ENCODE measurements at regions not wholly inside any gene's neighbourhood (a gene's known extent, or its start where the extent isn't known, plus 50 kb on each side); places are given as distances from the start of the nearest gene placed in this dataset.

DNA sequence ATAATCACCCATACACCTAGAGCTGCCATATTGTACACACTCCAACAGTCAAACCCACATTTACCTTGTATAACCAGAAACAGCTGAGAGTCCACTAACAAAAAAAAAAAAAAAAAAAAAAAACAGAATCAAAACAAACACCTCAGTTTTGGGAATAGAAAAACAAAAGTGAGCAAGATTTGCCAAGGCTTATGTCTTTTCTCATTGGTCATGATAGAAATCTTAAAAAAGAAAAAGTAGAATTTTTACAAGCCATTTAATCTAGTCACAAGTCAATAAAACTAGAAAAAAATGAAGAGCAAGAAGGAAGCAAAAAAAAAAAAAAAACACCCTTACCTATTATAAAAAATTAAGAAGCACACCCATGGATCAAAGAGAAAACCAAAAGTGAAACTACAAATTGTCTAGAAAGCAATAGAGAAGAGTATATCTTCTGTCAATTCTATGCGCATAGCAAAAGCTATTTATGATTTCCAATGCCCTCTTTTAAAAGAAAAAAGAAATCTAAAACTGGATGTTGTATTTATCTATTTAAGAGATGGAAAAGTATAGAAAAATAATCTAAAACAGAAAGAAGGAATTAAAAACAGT, 113.2 kb upstream of the GALNT2 start:
- H3K4me3 ChIP-seq (ENCODE audit: low read depth, low read length): no peak overlapping the region
- DNase-seq (ENCODE audit: low read depth): no peak
- TF ChIP-seq, protein P1, sequence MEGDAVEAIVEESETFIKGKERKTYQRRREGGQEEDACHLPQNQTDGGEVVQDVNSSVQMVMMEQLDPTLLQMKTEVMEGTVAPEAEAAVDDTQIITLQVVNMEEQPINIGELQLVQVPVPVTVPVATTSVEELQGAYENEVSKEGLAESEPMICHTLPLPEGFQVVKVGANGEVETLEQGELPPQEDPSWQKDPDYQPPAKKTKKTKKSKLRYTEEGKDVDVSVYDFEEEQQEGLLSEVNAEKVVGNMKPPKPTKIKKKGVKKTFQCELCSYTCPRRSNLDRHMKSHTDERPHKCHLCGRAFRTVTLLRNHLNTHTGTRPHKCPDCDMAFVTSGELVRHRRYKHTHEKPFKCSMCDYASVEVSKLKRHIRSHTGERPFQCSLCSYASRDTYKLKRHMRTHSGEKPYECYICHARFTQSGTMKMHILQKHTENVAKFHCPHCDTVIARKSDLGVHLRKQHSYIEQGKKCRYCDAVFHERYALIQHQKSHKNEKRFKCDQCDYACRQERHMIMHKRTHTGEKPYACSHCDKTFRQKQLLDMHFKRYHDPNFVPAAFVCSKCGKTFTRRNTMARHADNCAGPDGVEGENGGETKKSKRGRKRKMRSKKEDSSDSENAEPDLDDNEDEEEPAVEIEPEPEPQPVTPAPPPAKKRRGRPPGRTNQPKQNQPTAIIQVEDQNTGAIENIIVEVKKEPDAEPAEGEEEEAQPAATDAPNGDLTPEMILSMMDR (IDR thresholded peaks at IDR 0.05; ENCODE audit: low read depth, low read length, missing control alignments): no peak

DNA sequence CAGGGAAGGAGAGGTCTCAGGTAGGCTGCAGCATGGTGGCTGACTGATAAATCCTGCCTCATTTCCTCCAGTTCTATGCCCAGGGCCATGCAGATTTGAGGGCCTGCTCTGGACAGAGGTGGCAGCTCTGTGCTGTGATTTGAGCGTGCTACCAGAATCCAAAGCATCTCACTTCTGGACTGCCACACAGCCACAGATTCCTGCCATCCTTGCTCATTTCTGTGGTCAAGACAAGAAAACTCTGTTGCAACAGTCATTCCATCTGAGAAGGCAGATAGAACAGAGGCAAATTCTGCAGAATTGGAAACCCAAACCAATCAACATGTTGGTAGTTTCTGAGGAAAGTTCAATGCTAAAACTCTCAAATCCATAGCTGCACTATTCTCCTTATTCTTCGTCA, 102.8 kb upstream of the GALNT2 start:
- no peak overlapping the region for H3K4me3 ChIP-seq (ENCODE audit: low read depth, low read length)
- no peak for DNase-seq (ENCODE audit: low read depth)
- TF ChIP-seq, protein P1 (IDR thresholded peaks at IDR 0.05; ENCODE audit: low read depth, low read length, missing control alignments): no peak

DNA sequence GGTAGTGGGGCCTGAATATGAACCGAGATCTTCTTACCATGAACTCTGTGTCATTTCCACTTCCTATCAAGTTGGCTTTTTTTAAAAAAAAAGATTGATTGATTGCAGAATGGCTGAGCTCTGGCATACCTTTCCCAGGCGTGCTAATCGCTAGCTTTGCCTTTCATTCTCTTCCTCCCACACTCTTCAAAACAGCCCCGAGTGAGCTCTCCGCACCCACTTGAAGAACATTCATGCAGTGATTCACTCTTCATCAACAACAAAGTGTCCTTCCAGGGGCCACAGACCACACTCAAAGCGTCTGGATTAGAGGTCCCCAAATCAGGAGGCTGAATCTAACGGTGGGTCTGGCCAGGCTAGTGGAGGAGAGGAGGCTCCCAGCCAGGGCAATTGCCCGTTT, 96.3 kb upstream of the GALNT2 start:
- DNase-seq (ENCODE audit: low read depth): no peak
- H3K4me3 ChIP-seq (ENCODE audit: low read depth, low read length): no peak overlapping the region
- TF ChIP-seq, protein P1 (IDR thresholded peaks at IDR 0.05; ENCODE audit: low read depth, low read length, missing control alignments): no peak

DNA sequence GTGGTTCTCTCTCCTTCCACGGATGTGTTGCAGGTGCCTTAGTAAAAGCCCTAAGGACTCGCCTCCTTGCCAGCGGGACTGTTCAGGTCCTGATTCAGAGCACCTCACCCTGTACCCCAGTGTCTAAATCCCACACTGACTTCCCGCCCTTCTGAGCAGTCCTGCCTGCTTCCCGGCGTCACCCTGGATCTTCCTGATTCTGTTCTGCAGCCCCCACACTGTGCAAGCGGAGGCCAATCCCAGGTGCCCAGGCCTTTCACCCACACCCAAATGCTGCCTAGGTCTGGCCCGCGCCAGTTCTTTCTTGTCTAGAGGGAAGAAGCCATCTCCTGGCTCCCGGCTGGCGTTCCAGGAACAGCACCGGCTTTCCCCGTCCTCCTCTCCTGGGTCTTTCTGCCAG, 95.9 kb upstream of the GALNT2 start:
- no peak overlapping the region for H3K4me3 ChIP-seq (ENCODE audit: low read depth, low read length)
- TF ChIP-seq, protein P1 (IDR thresholded peaks at IDR 0.05; ENCODE audit: low read depth, low read length, missing control alignments): no peak
- no peak for DNase-seq (ENCODE audit: low read depth)

DNA sequence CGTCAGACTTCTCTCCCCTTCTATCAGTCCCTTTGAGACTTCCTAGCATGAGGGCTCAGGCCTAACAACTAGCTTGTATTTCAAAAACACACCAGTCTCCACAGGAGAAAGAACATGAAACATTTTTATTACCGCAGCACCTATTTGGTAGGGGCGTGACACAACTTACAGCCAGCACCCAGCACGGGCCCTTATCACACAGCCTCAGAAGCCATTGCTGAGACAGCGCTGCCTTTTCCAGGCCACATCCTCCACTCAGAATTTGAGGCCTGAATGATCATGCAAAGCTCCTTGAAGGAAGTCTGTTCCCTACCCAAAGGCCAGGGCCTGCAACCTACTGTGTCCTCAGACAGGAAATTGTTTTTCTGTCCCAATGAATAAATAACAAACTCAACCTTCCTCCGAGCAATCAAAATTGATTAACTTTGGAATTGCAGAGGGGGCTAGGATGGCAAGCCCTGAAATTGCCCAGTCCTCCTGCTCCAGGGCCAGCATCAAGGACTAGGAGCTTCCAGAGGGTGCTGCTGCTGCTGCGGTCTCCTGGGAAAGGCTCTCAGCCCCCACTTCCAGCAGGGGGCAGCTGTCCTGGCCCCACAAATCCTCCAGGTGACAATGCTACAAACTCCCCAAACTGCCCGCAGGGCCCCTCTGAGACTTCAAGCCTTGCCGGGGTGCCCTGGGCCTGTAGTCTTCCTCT, 94.3 kb upstream of the GALNT2 start:
- TF ChIP-seq, protein P1 (IDR thresholded peaks at IDR 0.05; ENCODE audit: low read depth, low read length, missing control alignments): peak; percentile 40
- no peak overlapping the region for H3K4me3 ChIP-seq (ENCODE audit: low read depth, low read length)
- DNase-seq (ENCODE audit: low read depth): no peak

DNA sequence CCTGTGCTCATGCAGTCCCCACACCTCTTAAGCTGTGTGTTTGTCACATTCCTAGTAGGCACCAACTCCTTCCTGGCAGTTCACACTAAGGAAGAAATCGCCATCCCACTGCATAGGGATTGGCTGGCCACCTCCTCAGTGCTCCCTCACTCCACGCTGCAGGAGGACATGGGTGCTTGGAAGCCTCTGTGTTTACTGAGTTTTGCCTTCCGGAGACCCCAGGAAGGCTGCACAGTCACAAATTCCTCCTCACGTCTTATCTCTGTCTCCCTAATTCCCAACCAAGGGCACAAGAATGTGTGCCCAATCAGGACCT, 93.8 kb upstream of the GALNT2 start:
- no peak for DNase-seq (ENCODE audit: low read depth)
- H3K4me3 ChIP-seq (ENCODE audit: low read depth, low read length): no peak overlapping the region
- TF ChIP-seq, protein P1 (IDR thresholded peaks at IDR 0.05; ENCODE audit: low read depth, low read length, missing control alignments): no peak

DNA sequence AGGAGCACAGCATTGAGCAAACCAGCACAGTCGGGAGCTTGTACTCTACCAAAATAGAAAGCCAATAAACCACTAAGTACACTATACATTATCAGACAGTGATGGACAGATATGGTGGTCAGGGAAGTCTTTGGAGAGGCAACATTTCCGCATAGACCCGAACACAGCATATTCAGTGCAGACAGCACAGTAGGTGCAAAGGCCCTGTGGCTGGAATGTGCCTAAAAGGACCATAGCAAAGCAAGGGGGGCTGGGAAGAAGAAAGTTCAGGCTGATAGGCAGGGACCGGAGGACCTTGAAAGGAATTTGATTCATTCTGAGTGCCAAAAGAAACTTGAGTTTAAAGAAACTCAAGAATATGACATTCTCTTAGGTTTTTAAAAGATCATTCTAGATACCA, 92.0 kb upstream of the GALNT2 start:
- no peak for DNase-seq (ENCODE audit: low read depth)
- TF ChIP-seq, protein P1 (IDR thresholded peaks at IDR 0.05; ENCODE audit: low read depth, low read length, missing control alignments): no peak
- H3K4me3 ChIP-seq (ENCODE audit: low read depth, low read length): no peak overlapping the region

All from GM12864 (cell line).